ENCODE measurements at regions not wholly inside any gene's neighbourhood (a gene's known extent, or its start where the extent isn't known, plus 50 kb on each side); places are given as distances from the start of the nearest gene placed in this dataset.

DNA sequence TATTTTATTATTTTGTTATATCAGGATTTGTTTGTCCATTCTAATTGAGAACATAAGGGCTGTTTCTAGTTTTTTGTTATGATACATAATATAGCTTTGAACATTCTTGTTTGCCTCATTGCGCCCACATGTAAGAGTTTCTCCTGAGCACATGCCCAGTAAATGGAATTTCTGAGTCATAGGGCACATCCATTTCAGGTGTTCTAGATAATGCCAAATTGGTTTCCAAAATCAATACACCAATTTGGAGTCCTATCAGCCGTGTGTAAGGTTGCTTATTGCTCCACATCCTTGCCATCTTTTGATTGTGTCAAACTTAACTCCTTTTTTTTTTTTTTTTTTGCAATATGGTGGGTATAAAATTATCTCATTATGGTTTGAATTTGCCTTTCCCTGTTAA lies 97.9 kb upstream of the RESF1 start (continued):
- TF ChIP-seq AFF4 (CRISPR knock-in tag; IDR thresholded peaks at IDR 0.05; ENCODE audit: borderline replicate concordance), result no peak
- TF ChIP-seq, protein P1, sequence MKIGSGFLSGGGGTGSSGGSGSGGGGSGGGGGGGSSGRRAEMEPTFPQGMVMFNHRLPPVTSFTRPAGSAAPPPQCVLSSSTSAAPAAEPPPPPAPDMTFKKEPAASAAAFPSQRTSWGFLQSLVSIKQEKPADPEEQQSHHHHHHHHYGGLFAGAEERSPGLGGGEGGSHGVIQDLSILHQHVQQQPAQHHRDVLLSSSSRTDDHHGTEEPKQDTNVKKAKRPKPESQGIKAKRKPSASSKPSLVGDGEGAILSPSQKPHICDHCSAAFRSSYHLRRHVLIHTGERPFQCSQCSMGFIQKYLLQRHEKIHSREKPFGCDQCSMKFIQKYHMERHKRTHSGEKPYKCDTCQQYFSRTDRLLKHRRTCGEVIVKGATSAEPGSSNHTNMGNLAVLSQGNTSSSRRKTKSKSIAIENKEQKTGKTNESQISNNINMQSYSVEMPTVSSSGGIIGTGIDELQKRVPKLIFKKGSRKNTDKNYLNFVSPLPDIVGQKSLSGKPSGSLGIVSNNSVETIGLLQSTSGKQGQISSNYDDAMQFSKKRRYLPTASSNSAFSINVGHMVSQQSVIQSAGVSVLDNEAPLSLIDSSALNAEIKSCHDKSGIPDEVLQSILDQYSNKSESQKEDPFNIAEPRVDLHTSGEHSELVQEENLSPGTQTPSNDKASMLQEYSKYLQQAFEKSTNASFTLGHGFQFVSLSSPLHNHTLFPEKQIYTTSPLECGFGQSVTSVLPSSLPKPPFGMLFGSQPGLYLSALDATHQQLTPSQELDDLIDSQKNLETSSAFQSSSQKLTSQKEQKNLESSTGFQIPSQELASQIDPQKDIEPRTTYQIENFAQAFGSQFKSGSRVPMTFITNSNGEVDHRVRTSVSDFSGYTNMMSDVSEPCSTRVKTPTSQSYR (CRISPR knock-in tag; IDR thresholded peaks at IDR 0.05), result no peak
- no peak for TF ChIP-seq OVOL2 (CRISPR knock-in tag; IDR thresholded peaks at IDR 0.05; ENCODE audit: borderline replicate concordance)
- no peak for TF ChIP-seq ERG (CRISPR knock-in tag; IDR thresholded peaks at IDR 0.05)
- TF ChIP-seq SP1 (CRISPR knock-in tag; conservative IDR thresholded peaks at IDR 0.05), result no peak

DNA sequence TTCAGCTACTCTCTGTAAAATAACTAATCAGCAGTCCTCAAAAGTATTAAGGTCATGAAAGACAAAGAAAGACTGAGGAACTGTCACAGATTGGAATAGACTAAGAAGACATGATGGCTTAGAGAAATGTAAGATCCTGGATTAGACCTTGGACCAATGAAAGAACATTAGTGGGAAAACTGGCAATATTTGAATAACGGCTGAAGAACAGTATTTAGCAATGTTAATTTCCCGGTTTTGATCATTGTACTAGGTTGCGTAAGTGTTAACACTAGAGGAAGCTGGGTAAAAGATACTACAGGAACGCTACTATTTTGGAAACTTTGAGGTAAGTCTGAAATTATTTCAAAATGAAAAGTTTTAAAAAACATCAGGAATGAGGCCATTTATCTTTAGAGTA lies 98.8 kb upstream of the RESF1 start:
- CTCF ChIA-PET, result no interaction called here
- DNase-seq (ENCODE audit: low spot score) (no peak), ATAC-seq (no peak)
- TF ChIP-seq ZNF138 (CRISPR knock-in tag; conservative IDR thresholded peaks at IDR 0.05) (no peak), GABPB1 (CRISPR knock-in tag; IDR thresholded peaks at IDR 0.05) (0 out of 2 replicates have a peak, but pooled peaks have one; percentile 12)
- H3K4me1 Mint-ChIP-seq, result no peaks in the 10 kb centered on the region
- no peaks in the 10 kb centered on the region for H3K27me3 Mint-ChIP-seq (ENCODE audit: low read depth)
- no peaks in the 10 kb centered on the region for H3K36me3 Mint-ChIP-seq
- no peak overlapping the region for H3K4me3 Mint-ChIP-seq
- no peak overlapping the region for H3K27ac Mint-ChIP-seq
- H3K9me3 Mint-ChIP-seq, result peaks cover 12% of the 10 kb centered on the region
- POLR2A ChIA-PET, result no interaction called here

DNA sequence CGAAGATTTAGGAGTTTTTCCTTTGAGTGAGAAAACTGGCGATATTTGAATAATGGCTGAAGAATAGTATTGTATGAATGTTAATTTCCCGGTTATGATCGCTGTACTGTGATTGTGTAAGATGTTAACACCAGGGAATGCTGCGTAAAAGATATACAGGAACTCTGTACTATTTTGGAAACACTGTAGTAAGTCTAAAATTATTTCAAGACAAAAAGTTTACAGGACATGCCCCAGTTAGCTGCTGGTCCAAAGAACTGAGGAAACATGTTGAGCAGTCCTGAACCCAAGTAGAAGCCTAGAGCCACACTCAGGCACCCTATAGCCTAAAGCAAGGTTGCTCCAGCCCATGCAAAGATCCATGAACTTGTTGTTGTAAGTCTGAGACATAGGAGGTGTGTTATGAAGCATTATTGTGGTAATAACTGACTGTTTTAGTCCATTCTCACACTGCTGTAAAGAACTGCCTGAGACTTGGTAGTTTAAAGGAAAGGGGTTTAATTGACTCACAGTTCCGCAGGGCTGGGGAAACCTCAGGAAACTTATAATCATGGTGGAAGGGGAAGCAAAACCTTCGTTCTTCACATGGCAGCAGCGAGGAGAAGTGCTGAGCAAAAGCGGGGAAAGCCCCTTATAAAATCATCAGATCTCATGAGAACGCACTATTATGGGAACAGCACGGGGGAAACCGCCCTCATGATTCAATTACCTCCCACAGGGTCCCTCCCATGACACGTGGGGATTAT lies 99.8 kb upstream of the RESF1 start:
- no peak overlapping the region for H3K4me3 Mint-ChIP-seq
- H3K36me3 Mint-ChIP-seq, result no peaks in the 10 kb centered on the region
- ATAC-seq, result no peak
- no peak overlapping the region for H3K27ac Mint-ChIP-seq
- H3K9me3 Mint-ChIP-seq, result peaks cover 21% of the 10 kb centered on the region
- H3K27me3 Mint-ChIP-seq (ENCODE audit: low read depth), result no peaks in the 10 kb centered on the region
- H3K4me1 Mint-ChIP-seq, result no peaks in the 10 kb centered on the region
- no peak for DNase-seq (ENCODE audit: low spot score)
- POLR2A ChIA-PET, result no interaction called here
- CTCF ChIA-PET, result no interaction called here
- TF ChIP-seq JAZF1 (CRISPR knock-in tag; IDR thresholded peaks at IDR 0.05) (no peak), NFATC4 (CRISPR knock-in tag; IDR thresholded peaks at IDR 0.05) (no peak), NR3C1 (CRISPR knock-in tag; conservative IDR thresholded peaks at IDR 0.05; ENCODE audit: low read depth) (no peak), SMAD4 (CRISPR knock-in tag; IDR thresholded peaks at IDR 0.05) (no peak), ZBTB21 (CRISPR knock-in tag; IDR thresholded peaks at IDR 0.05; ENCODE audit: borderline replicate concordance) (no peak), ETV6 (CRISPR knock-in tag; IDR thresholded peaks at IDR 0.05) (no peak), HMGA2 (CRISPR knock-in tag; IDR thresholded peaks at IDR 0.05) (no peak), GABPB1 (CRISPR knock-in tag; IDR thresholded peaks at IDR 0.05) (no peak), STAT6 (CRISPR knock-in tag; conservative IDR thresholded peaks at IDR 0.05; ENCODE audit: low read depth) (no peak), TP53 (CRISPR knock-in tag; IDR thresholded peaks at IDR 0.05) (no peak), ZNF317 (CRISPR knock-in tag; IDR thresholded peaks at IDR 0.05; ENCODE audit: borderline replicate concordance, low read depth) (no peak)
- TF ChIP-seq, protein P2, sequence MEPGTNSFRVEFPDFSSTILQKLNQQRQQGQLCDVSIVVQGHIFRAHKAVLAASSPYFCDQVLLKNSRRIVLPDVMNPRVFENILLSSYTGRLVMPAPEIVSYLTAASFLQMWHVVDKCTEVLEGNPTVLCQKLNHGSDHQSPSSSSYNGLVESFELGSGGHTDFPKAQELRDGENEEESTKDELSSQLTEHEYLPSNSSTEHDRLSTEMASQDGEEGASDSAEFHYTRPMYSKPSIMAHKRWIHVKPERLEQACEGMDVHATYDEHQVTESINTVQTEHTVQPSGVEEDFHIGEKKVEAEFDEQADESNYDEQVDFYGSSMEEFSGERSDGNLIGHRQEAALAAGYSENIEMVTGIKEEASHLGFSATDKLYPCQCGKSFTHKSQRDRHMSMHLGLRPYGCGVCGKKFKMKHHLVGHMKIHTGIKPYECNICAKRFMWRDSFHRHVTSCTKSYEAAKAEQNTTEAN (CRISPR knock-in tag; IDR thresholded peaks at IDR 0.05), result no peak
- TF ChIP-seq, protein P3, sequence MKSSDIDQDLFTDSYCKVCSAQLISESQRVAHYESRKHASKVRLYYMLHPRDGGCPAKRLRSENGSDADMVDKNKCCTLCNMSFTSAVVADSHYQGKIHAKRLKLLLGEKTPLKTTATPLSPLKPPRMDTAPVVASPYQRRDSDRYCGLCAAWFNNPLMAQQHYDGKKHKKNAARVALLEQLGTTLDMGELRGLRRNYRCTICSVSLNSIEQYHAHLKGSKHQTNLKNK (CRISPR knock-in tag; IDR thresholded peaks at IDR 0.05), result no peak
- TF ChIP-seq, protein P4, sequence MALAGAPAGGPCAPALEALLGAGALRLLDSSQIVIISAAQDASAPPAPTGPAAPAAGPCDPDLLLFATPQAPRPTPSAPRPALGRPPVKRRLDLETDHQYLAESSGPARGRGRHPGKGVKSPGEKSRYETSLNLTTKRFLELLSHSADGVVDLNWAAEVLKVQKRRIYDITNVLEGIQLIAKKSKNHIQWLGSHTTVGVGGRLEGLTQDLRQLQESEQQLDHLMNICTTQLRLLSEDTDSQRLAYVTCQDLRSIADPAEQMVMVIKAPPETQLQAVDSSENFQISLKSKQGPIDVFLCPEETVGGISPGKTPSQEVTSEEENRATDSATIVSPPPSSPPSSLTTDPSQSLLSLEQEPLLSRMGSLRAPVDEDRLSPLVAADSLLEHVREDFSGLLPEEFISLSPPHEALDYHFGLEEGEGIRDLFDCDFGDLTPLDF (CRISPR knock-in tag; IDR thresholded peaks at IDR 0.05), result no peak

Measured in WTC11 (cell line).